ENCODE measurements at regions not wholly inside any gene's neighbourhood (a gene's known extent, or its start where the extent isn't known, plus 50 kb on each side); places are given as distances from the start of the nearest gene placed in this dataset.

DNA sequence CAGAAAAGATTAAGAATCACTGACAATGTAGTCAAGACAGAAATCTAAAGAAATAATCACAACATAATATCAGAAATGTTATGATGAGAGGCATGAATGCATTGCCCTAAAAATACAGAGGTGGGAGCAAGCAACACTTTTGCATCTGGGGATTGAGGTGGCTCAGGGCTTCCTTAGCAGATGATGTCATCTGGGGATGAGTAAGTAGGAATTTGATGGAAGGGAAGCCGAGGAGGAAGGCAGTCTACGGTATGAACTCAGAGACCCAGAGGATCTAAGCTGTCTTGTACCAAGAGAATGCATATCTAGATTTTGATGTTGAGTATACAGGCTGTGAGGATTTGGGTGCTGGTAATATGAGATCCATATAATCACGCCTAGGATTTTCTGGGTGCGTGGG, 193.0 kb upstream of the SNX19 start:
- intact Hi-C loops (cut with DNase I; ENCODE audit: low total_unique reads) = no loop called here
- TF ChIP-seq POLR2A (IDR thresholded peaks at IDR 0.05) (no peak), POLR2AphosphoS5 (IDR thresholded peaks at IDR 0.05) (no peak), CTCF (IDR thresholded peaks at IDR 0.05) (no peak)
- Histone ChIP-seq H3K4me3 (no peak overlapping the region), H3K27ac (no peak overlapping the region), H3K36me3 (no peaks in the 10 kb centered on the region), H3K9me3 (peaks cover 8 to 13% of the 10 kb centered on the region in 2 donors), H3K4me1 (no peaks in the 10 kb centered on the region), H3K27me3 (peaks cover 0 to 12% of the 10 kb centered on the region in 2 donors)
- DNase-seq (ENCODE audit: low spot score in 2 of 2) = no peak

GRCh38 chr11:131109790-131110189, 193.5 kb upstream of the SNX19 start:
- peaks cover 0 to 12% of the 10 kb centered on the region in 2 donors for H3K27me3 ChIP-seq
- H3K9me3 ChIP-seq = peaks cover 8 to 13% of the 10 kb centered on the region in 2 donors
- intact Hi-C loops (cut with DNase I; ENCODE audit: low total_unique reads) = no loop called here
- H3K4me1 ChIP-seq = no peaks in the 10 kb centered on the region
- TF ChIP-seq POLR2AphosphoS5 (IDR thresholded peaks at IDR 0.05) = no peak
- TF ChIP-seq CTCF (IDR thresholded peaks at IDR 0.05) = no peak
- no peak for TF ChIP-seq POLR2A (IDR thresholded peaks at IDR 0.05)
- DNase-seq (ENCODE audit: low spot score in 2 of 2) = no peak
- H3K4me3 ChIP-seq = no peak overlapping the region
- H3K27ac ChIP-seq = no peak overlapping the region
- no peaks in the 10 kb centered on the region for H3K36me3 ChIP-seq

GRCh38 chr11:131111775-131112174, 195.5 kb upstream of the SNX19 start:
- intact Hi-C loops (cut with DNase I; ENCODE audit: low total_unique reads) = no loop called here
- TF ChIP-seq POLR2AphosphoS5 (IDR thresholded peaks at IDR 0.05) (no peak), POLR2A (IDR thresholded peaks at IDR 0.05) (no peak), CTCF (IDR thresholded peaks at IDR 0.05) (no peak)
- no peak overlapping the region for H3K4me3 ChIP-seq
- H3K27ac ChIP-seq = no peak overlapping the region
- peaks cover 8 to 13% of the 10 kb centered on the region in 2 donors for H3K9me3 ChIP-seq
- no peaks in the 10 kb centered on the region for H3K4me1 ChIP-seq
- no peak for DNase-seq (ENCODE audit: low spot score in 2 of 2)
- peaks cover 0 to 6% of the 10 kb centered on the region in 2 donors for H3K27me3 ChIP-seq
- H3K36me3 ChIP-seq = no peaks in the 10 kb centered on the region

- Histone ChIP-seq H3K9me3 (no peaks in the 10 kb centered on the region), H3K27ac (no peak overlapping the region), H3K27me3 (no peaks in the 10 kb centered on the region), H3K4me3 (no peak overlapping the region), H3K4me1 (no peaks in the 10 kb centered on the region), H3K36me3 (no peaks in the 10 kb centered on the region)
- TF ChIP-seq POLR2A (IDR thresholded peaks at IDR 0.05) = no peak
- TF ChIP-seq CTCF (IDR thresholded peaks at IDR 0.05) = no peak
- no peak for TF ChIP-seq POLR2AphosphoS5 (IDR thresholded peaks at IDR 0.05)
- intact Hi-C loops (cut with DNase I; ENCODE audit: low total_unique reads) = no loop called here
- DNase-seq (ENCODE audit: low spot score in 2 of 2) = no peak
Observed at GRCh38 chr11:131118247-131118646, 202.0 kb upstream of the SNX19 start.

GRCh38 chr11:131121426-131122333, 205.4 kb upstream of the SNX19 start:
- no peaks in the 10 kb centered on the region for H3K36me3 ChIP-seq

More at GRCh38 chr11:131121426-131122333, 205.4 kb upstream of the SNX19 start:
- intact Hi-C loops (cut with DNase I; ENCODE audit: low total_unique reads) = no loop called here
- no peaks in the 10 kb centered on the region for H3K27me3 ChIP-seq
- H3K4me1 ChIP-seq = no peaks in the 10 kb centered on the region
- DNase-seq (ENCODE audit: low spot score in 2 of 2) = no peak
- peaks cover 0 to 13% of the 10 kb centered on the region in 2 donors for H3K9me3 ChIP-seq
- no peak overlapping the region for H3K27ac ChIP-seq
- H3K4me3 ChIP-seq = no peak overlapping the region
- TF ChIP-seq POLR2A (IDR thresholded peaks at IDR 0.05) = no peak
- TF ChIP-seq CTCF (IDR thresholded peaks at IDR 0.05) = no peak
- no peak for TF ChIP-seq POLR2AphosphoS5 (IDR thresholded peaks at IDR 0.05)
